ENCODE measurements at regions not wholly inside any gene's neighbourhood (a gene's known extent, or its start where the extent isn't known, plus 50 kb on each side); places are given as distances from the start of the nearest gene placed in this dataset.

DNA sequence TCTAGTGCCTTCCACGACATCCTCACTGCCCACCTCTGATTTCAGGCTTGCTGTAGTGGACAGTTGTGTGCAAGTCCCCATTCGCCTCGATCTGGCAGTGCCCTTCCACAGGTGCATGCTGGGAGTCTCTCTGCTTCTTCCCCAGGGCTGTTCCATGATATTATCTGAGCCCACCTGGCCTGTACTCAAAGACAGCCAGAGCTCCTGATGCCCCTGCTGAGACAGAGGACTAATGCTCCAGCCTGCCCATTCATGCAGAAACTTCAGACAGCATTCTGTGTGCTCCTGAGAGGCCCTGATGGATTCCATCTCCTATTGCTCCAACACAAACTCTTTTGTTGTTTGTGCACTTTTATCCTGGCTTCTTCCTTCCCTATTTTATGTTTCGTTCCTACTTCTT, 164.8 kb upstream of the PRSS58 start:
- TF ChIP-seq POLR2A (IDR thresholded peaks at IDR 0.05): no peak
- no peak for TF ChIP-seq CTCF (IDR thresholded peaks at IDR 0.05)
- DNase-seq: no peak
- intact Hi-C loops (cut with DNase I): no loop called here
- Histone ChIP-seq H3K4me3 (no peak overlapping the region), H3K27me3 (no peaks in the 10 kb centered on the region), H3K36me3 (no peaks in the 10 kb centered on the region), H3K9me3 (no peaks in the 10 kb centered on the region), H3K27ac (no peak overlapping the region), H3K4me1 (no peaks in the 10 kb centered on the region)
- 75 to 83% methylated on average over 2 to 4 of the region's 4 CpGs for WGBS, 2 donors

DNA sequence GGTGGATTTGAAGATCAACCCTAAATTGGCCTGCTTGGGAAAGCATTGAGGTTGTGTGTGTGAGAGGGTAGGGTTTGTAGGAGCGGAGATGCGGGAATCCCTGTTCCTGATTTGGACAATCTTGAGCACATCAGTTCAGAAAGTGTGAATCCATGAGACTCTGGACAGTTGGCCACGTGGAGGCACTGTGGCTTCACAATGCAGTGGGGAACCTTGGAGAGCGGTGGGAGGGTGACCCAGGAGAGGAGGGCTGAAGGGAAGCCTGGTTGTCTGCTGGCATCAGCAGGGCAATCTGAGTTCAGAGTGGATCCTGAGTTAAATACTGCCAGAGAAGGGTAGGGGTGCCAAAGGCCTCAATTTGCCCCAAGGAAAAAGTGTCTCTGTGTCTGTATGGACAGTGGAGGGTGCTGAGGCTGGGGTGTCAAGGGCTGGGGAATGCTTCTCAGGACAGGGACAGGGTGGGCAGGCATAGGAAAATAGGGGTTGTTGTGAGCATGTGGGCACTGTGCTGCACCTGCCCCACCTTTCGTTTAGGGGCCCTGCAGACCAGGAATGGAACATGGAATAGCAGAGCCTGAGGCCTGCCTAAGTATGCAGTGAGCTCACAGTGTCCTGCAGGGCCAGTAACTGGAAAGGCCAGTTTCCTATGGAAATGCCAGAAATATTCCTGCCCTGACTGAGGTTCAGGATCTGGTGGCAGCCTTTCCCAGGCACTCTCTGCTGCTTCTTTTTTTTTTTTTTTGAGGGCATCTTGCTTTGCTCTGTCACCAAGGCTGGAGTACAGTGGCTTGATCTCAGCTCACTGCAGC, 162.9 kb upstream of the PRSS58 start:
- H3K4me1 ChIP-seq: no peaks in the 10 kb centered on the region
- H3K36me3 ChIP-seq: no peaks in the 10 kb centered on the region
- H3K27ac ChIP-seq: no peak overlapping the region
- intact Hi-C loops (cut with DNase I): no loop called here
- H3K4me3 ChIP-seq: no peak overlapping the region
- no peak for DNase-seq
- TF ChIP-seq POLR2A (IDR thresholded peaks at IDR 0.05): no peak
- WGBS, 2 donors: 37 to 74% methylated on average over 4 to 5 of the region's 5 CpGs
- no peaks in the 10 kb centered on the region for H3K27me3 ChIP-seq
- no peaks in the 10 kb centered on the region for H3K9me3 ChIP-seq

DNA sequence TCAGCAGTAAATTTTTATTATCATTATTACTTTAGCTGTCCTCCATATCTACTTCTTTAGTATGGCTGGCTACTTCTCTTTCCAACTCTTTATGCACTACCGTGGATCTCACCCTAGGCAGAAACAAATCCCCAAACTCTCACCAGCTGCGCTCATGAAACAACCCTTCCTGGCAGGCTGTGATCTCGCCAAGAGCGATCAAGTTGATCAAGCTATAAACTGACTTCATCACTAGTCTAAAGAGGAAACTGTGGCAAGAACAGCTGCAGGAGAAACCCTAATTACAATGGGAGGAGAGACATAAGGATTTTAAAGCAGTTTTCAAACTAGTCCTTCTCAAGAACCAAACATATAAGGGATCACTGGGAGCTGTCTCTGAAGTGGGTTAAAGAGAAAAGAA, 160.5 kb upstream of the PRSS58 start:
- Histone ChIP-seq H3K27ac (no peak overlapping the region), H3K9me3 (no peaks in the 10 kb centered on the region), H3K4me3 (no peak overlapping the region), H3K27me3 (no peaks in the 10 kb centered on the region), H3K4me1 (no peaks in the 10 kb centered on the region), H3K36me3 (no peaks in the 10 kb centered on the region)
- 61 to 73% methylated on average over 4 of the region's 4 CpGs for WGBS, 2 donors
- TF ChIP-seq CTCF (IDR thresholded peaks at IDR 0.05) (no peak), POLR2A (IDR thresholded peaks at IDR 0.05) (no peak)
- no peak for DNase-seq
- intact Hi-C loops (cut with DNase I): no loop called here

DNA sequence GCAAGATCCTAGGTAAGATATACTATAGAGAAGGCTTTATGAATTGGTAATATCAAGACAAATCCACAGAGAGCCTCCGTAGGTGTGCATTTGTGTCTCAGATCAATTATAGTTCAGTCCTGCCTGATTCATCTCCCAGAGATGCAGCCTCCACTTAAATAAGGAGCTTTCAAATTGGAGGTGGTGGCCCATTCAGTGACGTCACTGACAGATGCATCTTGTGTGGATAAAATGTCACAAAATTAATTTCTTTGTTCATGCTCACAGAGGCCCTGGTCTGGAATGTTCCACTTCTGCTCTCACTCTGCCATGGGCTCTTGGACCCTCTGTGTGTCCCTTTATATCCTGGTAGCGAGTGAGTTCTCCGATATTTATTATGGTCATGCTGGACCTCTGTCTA, 157.1 kb upstream of the PRSS58 start:
- H3K4me3 ChIP-seq: no peak overlapping the region
- intact Hi-C loops (cut with DNase I): no loop called here
- no peaks in the 10 kb centered on the region for H3K27me3 ChIP-seq
- H3K36me3 ChIP-seq: no peaks in the 10 kb centered on the region
- H3K27ac ChIP-seq: no peak overlapping the region
- H3K4me1 ChIP-seq: no peaks in the 10 kb centered on the region
- no peak for DNase-seq
- no peak for TF ChIP-seq CTCF (IDR thresholded peaks at IDR 0.05)
- H3K9me3 ChIP-seq: no peaks in the 10 kb centered on the region
- 85 to 90% methylated on average over 4 of the region's 4 CpGs for WGBS, 2 donors

DNA sequence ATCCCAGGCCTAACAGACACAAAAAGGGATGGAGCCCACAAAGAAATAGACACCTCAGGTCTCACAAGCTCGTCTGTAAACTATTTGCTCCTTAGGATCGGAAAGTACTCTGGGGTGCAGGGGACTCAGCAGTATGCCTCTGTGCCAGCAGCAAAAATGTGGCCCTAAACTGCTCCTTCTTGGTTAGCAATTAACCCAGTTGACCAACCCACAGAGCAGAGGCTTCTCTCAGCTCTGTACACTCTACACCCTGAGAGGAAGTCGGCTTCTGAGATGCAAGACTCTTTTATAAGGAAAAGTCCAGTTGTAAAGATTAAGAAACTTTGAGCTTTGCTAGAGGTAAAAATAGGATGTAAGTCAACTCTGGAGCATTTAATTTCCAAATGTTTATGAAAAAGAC, 156.3 kb upstream of the PRSS58 start:
- Histone ChIP-seq H3K9me3 (no peaks in the 10 kb centered on the region), H3K27ac (no peak overlapping the region), H3K4me3 (no peak overlapping the region), H3K4me1 (no peaks in the 10 kb centered on the region), H3K36me3 (no peaks in the 10 kb centered on the region), H3K27me3 (no peaks in the 10 kb centered on the region)
- intact Hi-C loops (cut with DNase I): no loop called here
- DNase-seq: no peak
- WGBS, 2 donors: 76 to 88% methylated on average over 3 of the region's 3 CpGs
- TF ChIP-seq CTCF (IDR thresholded peaks at IDR 0.05): no peak
- TF ChIP-seq POLR2A (IDR thresholded peaks at IDR 0.05): no peak
